ENCODE measurements at regions not wholly inside any gene's neighbourhood (a gene's known extent, or its start where the extent isn't known, plus 50 kb on each side); places are given as distances from the start of the nearest gene placed in this dataset.

DNA sequence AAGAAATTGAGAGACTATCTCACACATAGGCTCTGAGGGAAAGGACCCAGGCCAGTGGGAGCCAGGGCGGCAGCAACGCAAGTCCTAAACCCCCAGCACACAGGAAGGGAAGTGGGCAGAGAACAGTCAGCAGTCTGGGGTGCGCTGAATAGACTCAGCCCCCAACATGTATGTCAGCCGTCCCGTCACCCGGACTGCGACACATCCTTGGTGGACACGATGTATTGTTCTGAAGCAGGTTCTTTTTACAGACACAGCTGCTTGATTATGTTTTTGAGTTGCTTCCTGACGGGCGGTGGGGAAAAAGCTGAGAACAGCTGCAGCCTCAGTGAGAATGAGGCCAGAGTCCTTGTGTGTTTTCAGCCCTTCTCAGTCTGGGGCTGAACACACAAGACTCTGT is 64.1 kb upstream of the CXCL14 start:
- Histone ChIP-seq H3K4me1 (ENCODE audit: low read depth) (no peaks in the 10 kb centered on the region), H3K36me3 (ENCODE audit: low read depth) (no peaks in the 10 kb centered on the region), H3K4me3 (no peak overlapping the region), H3K9me3 (no peaks in the 10 kb centered on the region)
- TF ChIP-seq, protein P1, sequence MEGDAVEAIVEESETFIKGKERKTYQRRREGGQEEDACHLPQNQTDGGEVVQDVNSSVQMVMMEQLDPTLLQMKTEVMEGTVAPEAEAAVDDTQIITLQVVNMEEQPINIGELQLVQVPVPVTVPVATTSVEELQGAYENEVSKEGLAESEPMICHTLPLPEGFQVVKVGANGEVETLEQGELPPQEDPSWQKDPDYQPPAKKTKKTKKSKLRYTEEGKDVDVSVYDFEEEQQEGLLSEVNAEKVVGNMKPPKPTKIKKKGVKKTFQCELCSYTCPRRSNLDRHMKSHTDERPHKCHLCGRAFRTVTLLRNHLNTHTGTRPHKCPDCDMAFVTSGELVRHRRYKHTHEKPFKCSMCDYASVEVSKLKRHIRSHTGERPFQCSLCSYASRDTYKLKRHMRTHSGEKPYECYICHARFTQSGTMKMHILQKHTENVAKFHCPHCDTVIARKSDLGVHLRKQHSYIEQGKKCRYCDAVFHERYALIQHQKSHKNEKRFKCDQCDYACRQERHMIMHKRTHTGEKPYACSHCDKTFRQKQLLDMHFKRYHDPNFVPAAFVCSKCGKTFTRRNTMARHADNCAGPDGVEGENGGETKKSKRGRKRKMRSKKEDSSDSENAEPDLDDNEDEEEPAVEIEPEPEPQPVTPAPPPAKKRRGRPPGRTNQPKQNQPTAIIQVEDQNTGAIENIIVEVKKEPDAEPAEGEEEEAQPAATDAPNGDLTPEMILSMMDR (IDR thresholded peaks at IDR 0.05) = no peak
- intact Hi-C loops (cut with DNase I, micrococcal nuclease) = no loop called here
- ATAC-seq = no peak
- no peak for DNase-seq

DNA sequence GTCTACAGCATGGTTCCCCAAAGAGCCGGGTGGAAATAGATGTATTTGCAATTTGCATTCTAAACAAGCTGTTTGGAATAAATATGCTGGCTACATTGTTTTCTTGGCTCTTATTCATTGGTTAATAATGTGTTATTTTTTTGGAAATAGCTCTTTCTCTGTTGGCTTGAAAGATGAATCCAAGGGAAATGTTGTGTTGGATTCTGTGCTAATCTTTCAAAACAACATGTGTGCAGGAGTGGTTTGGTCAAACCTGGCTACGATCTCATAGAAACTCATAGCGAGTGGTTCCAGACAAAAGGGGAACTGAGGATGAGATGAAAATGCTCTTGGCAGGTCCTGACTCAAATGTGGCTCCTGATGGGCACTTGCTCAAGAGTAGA is 63.7 kb upstream of the CXCL14 start:
- ATAC-seq = no peak
- no peak for DNase-seq

DNA sequence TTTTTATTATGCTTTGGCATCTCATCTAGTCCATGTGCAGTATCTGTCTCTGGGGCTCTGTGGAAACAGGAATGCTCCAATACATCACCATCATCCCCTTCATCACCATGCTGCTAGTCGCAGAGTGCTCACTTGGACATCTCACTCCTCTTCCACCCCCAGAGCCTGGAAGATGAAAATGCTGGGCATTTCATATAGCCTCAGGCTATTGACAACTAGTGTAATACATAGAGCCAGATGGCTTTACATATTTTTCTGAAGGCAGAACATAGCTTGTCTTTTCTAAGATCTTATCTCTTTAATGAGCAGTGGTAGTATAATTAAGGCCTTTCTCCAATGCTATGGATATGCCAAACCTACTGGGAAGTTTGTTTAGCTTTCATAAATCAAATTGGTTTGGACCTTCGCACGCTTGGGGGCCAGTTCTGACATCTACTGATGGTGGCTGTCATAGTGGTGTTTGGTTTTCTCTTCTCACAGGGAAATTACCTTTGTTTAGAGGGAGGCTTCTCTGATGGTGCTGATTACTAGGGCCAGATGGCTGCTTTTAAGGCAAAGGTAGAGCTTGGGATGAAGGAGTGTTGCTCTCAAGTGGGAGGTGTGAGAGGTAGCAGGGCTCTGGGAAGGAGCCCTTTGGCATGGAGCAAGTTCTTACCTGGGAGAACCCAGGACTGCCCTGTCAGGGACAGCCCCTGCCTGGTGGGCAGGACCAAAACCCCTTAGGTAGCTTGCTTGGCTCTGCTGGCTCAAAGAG is 63.1 kb upstream of the CXCL14 start:
- H3K9me3 ChIP-seq = no peaks in the 10 kb centered on the region
- no peak for DNase-seq
- no peaks in the 10 kb centered on the region for H3K4me1 ChIP-seq (ENCODE audit: low read depth)
- intact Hi-C loops (cut with DNase I, micrococcal nuclease) = no loop called here
- TF ChIP-seq, protein P1 (IDR thresholded peaks at IDR 0.05) = no peak
- ATAC-seq = no peak
- no peaks in the 10 kb centered on the region for H3K36me3 ChIP-seq (ENCODE audit: low read depth)
- H3K4me3 ChIP-seq = no peak overlapping the region

More for the DNA sequence above, 63.7 kb upstream of the CXCL14 start:
- Histone ChIP-seq H3K9me3 (no peaks in the 10 kb centered on the region), H3K36me3 (ENCODE audit: low read depth) (no peaks in the 10 kb centered on the region), H3K4me3 (no peak overlapping the region), H3K4me1 (ENCODE audit: low read depth) (no peaks in the 10 kb centered on the region)
- intact Hi-C loops (cut with DNase I, micrococcal nuclease) = no loop called here
- TF ChIP-seq, protein P1 (IDR thresholded peaks at IDR 0.05) = no peak

DNA sequence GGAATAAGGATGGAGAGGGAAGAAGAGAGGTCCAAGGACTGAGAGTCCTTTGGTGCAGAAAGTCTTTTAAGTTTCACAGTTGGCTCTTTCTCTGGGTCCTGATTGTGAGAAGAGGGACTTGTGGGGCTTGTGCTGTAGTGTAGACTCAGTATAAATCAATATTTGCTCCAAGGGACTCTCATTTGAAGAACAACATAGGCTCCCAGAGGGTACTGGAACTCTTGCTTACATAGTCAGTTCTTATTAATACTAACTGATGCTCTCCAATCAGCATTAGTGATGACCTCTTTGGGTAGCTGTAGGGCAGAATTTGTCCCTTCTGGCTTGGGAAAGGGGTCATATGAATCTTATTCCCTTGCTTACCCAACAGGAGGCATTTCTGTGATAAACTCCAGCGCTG is 62.5 kb upstream of the CXCL14 start:
- intact Hi-C loops (cut with DNase I, micrococcal nuclease) = no loop called here
- DNase-seq (no peak), ATAC-seq (no peak)
- Histone ChIP-seq H3K4me3 (no peak overlapping the region), H3K9me3 (no peaks in the 10 kb centered on the region), H3K36me3 (ENCODE audit: low read depth) (no peaks in the 10 kb centered on the region), H3K4me1 (ENCODE audit: low read depth) (no peaks in the 10 kb centered on the region)
- TF ChIP-seq, protein P1 (IDR thresholded peaks at IDR 0.05) = no peak

DNA sequence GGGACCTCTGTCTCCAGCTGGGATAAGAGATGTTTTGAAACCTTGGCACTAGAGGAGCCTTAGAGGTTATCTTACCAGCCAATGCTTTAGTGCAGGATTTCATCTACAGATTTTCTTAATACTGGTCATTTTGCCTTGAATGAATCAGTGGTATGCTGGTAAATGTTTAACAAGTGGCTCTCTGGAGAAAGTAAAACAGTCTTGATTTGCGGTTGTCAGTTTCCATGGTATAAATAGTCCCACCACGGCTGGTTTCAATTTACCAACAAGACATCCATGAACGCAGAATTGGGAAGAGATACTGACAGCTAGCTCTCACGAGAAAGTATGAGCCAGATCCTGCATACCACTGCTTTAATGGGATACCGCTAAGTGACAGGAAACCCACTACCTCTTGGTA is 56.7 kb upstream of the CXCL14 start:
- H3K4me3 ChIP-seq = no peak overlapping the region
- ATAC-seq = no peak
- no peak for DNase-seq
- H3K9me3 ChIP-seq = no peaks in the 10 kb centered on the region
- H3K36me3 ChIP-seq (ENCODE audit: low read depth) = no peaks in the 10 kb centered on the region
- intact Hi-C loops (cut with DNase I, micrococcal nuclease) = no loop called here
- H3K4me1 ChIP-seq (ENCODE audit: low read depth) = no peaks in the 10 kb centered on the region
- TF ChIP-seq, protein P1 (IDR thresholded peaks at IDR 0.05) = no peak

DNA sequence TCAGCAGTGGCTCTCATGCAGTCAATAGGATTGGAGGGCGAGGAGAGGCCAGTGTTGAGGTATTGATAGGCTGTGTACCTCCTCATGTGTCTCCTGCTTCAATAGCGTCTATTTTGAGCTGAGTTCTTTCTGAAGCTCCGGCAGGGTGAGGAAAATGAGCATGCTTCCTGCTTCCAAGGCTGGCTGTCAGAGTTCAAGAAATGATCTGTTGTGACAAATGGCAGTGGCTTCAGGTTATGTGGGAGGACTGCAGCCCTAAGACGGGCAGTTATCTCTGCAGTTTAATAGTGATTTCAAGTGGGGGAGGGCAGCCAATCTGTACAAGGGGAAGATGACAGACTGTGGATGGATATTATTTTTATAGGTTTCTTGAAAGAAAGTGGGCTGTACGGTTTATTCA is 54.0 kb upstream of the CXCL14 start:
- Histone ChIP-seq H3K4me1 (ENCODE audit: low read depth) (no peaks in the 10 kb centered on the region), H3K4me3 (no peak overlapping the region), H3K36me3 (ENCODE audit: low read depth) (no peaks in the 10 kb centered on the region), H3K9me3 (no peaks in the 10 kb centered on the region)
- TF ChIP-seq, protein P1 (IDR thresholded peaks at IDR 0.05) = no peak
- intact Hi-C loops (cut with DNase I, micrococcal nuclease) = no loop called here
- DNase-seq = no peak
- no peak for ATAC-seq
